WTC11 (cell line): ENCODE measurements at regions not wholly inside any gene's neighbourhood (a gene's known extent, or its start where the extent isn't known, plus 50 kb on each side); places are given as distances from the start of the nearest gene placed in this dataset.

Experiments used
- CREB1 ChIP-seq: sonication (generic); formaldehyde crosslinking; IDR thresholded peaks from 2 replicates; pipeline ENCODE4 v1.8.0; 2023; ENCODE audit warnings: mild to moderate bottlenecking, missing genetic modification reagents
- CTCF ChIP-seq: fragments of 200-600 bp; IDR thresholded peaks from 2 replicates; pipeline ENCODE4 v1.8.0; 2022; ENCODE audit warnings: antibody characterized with exemption
- KAT7 ChIP-seq: sonication (generic); formaldehyde crosslinking; IDR thresholded peaks from 2 replicates; pipeline ENCODE4 v1.8.1; 2023; ENCODE audit warnings: missing genetic modification reagents, mild to moderate bottlenecking, borderline replicate concordance
- RORB ChIP-seq: fragments of 250-450 bp; sonication (Bioruptor Pico); IDR thresholded peaks from 2 replicates; pipeline ENCODE4 v1.9.0; 2021; ENCODE audit warnings: mild to moderate bottlenecking
- USF1 ChIP-seq: sonication (generic); formaldehyde crosslinking; IDR thresholded peaks from 2 replicates; pipeline ENCODE4 v1.8.0; 2022; ENCODE audit warnings: mild to moderate bottlenecking, missing genetic modification reagents
- ZNF263 ChIP-seq: sonication (generic); formaldehyde crosslinking; IDR thresholded peaks from 2 replicates; pipeline ENCODE4 v1.8.1; 2022; ENCODE audit warnings: low read depth, mild to moderate bottlenecking, moderate library complexity, missing genetic modification reagents
- ZNF396 ChIP-seq: fragments of 250-450 bp; sonication (Bioruptor Pico); IDR thresholded peaks from 2 replicates; pipeline ENCODE4 v1.8.0; 2021; ENCODE audit warnings: mild to moderate bottlenecking, moderate library complexity, borderline replicate concordance

GRCh38 chr2:2849464-2850217 is 518.6 kb upstream of the MYT1L start:
- TF ChIP-seq CTCF (no peak), ZNF263 (CRISPR knock-in tag) (no peak), RORB (CRISPR knock-in tag) (no peak), KAT7 (CRISPR knock-in tag) (no peak), ZNF396 (CRISPR knock-in tag) (no peak), USF1 (CRISPR knock-in tag) (no peak), CREB1 (CRISPR knock-in tag) (no peak)
